Naive B cell (primary cell): ENCODE measurements at regions not wholly inside any gene's neighbourhood (a gene's known extent, or its start where the extent isn't known, plus 50 kb on each side); places are given as distances from the start of the nearest gene placed in this dataset.

Experiments used
- ATAC-seq, 2 donors: fragments of 150-1000 bp; cut with Tn5 transposase; 2 replicates each; pipeline ENCODE4 v1.10.0; 2021; ENCODE audit warnings: low read depth in 2 of 2, mild to moderate bottlenecking in 2 of 2, moderate library complexity in 2 of 2
- DNase-seq: peaks from one replicate; pipeline ENCODE4 v3.0.0; 2022
- H3K27ac Mint-ChIP-seq, 6 donors: one replicate each; pipeline ENCODE4 v1.8.0; 2020 to 2022; ENCODE audit warnings: mild to moderate bottlenecking in 6 of 6, mixed read lengths in 6 of 6, moderate library complexity in 5 of 6, inconsistent platforms in 2 of 6
- H3K27me3 Mint-ChIP-seq, 3 donors: one replicate each; pipeline ENCODE4 v1.8.0; 2021 to 2022; ENCODE audit warnings: mixed read lengths in 3 of 3, mild to moderate bottlenecking in 1 of 3
- H3K36me3 Mint-ChIP-seq, 2 donors: one replicate each; pipeline ENCODE4 v1.8.0; 2020 to 2022; ENCODE audit warnings: mixed read lengths in 2 of 2, inconsistent platforms in 1 of 2, mild to moderate bottlenecking in 1 of 2
- H3K4me1 Mint-ChIP-seq, 3 donors: one replicate each; pipeline ENCODE4 v1.8.0; 2020 to 2022; ENCODE audit warnings: mixed read lengths in 3 of 3, inconsistent platforms in 1 of 3, mild to moderate bottlenecking in 1 of 3, moderate library complexity in 1 of 3
- H3K4me3 Mint-ChIP-seq, 8 donors: one replicate each; pipeline ENCODE4 v1.8.0; 2020 to 2022; ENCODE audit warnings: mild to moderate bottlenecking in 8 of 8, mixed read lengths in 8 of 8, moderate library complexity in 8 of 8, inconsistent platforms in 2 of 8
- H3K9me3 Mint-ChIP-seq, 7 donors: one replicate each; pipeline ENCODE4 v1.8.0; 2020 to 2022; ENCODE audit warnings: mixed read lengths in 7 of 7, mild to moderate bottlenecking in 5 of 7, inconsistent platforms in 2 of 7, moderate library complexity in 1 of 7

GRCh38 chr17:72556944-72557826 is 436.4 kb downstream of the SOX9 start:
- Mint-ChIP-seq H3K9me3 (no peaks in the 10 kb centered on the region), H3K27ac (no peak overlapping the region), H3K36me3 (no peaks in the 10 kb centered on the region), H3K4me1 (no peaks in the 10 kb centered on the region), H3K27me3 (no peaks in the 10 kb centered on the region), H3K4me3 (peak overlapping the region in 1 of 8 donors; percentile 7)
- no peak for ATAC-seq
- peak; percentile 11 for DNase-seq

- Mint-ChIP-seq H3K27ac (no peak overlapping the region), H3K4me3 (no peak overlapping the region), H3K4me1 (no peaks in the 10 kb centered on the region), H3K9me3 (no peaks in the 10 kb centered on the region), H3K27me3 (peaks cover 0 to 3% (median 0%) of the 10 kb centered on the region in 3 donors), H3K36me3 (no peaks in the 10 kb centered on the region)
- no peak for ATAC-seq
- no peak for DNase-seq
Observed at GRCh38 chr17:72558971-72559476, 438.2 kb downstream of the SOX9 start.

DNA sequence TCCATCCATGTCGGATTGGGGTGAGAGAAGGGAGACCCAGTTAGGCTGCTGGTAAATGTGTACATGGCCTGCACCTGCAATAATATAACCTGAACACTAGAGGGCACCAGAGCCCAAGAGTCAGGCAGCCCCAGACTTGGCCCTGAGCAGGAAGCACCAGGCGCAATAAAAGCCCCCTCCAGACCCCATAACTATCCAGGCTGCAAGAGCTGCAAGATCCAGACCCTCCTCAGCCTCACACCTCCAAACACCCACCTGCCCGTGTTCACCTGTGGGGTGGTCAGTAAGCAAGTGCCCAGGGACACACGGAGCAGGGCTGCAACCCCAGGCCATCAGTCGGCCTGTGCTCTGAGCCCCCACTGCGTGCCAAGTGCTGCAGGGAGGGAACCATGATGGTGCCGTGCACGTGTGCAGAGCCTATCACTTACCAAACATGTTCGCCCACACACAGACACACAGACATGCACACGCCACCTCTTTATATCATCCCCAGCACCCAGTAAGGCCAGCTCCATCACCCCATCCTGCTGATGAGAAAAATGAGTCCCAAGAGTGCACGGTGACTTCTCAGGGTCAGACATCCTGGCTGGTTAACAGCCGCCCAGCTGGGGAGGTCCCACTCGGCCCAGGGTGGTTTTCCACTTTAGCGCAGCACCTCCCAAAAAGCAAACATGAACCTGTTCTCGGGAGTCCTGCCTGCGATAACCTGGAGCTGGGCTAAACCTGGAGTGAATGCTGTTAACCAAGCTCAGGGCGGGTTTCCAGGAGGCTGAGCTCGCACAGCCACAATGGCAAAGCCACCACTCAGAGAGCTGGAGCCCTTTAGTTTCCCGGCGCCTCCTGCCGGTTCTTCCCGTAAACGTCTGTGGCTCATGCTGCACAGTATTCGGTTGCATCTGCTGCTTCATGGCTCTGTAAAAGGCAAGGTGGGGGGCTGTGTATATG is 439.8 kb downstream of the SOX9 start:
- Mint-ChIP-seq H3K4me3 (no peak overlapping the region), H3K4me1 (no peaks in the 10 kb centered on the region), H3K9me3 (no peaks in the 10 kb centered on the region), H3K36me3 (no peaks in the 10 kb centered on the region), H3K27me3 (peaks cover 0 to 7% (median 0%) of the 10 kb centered on the region in 3 donors), H3K27ac (no peak overlapping the region)
- DNase-seq (peak; percentile 23), ATAC-seq (no peak)

- no peaks in the 10 kb centered on the region for H3K36me3 Mint-ChIP-seq
- H3K9me3 Mint-ChIP-seq, result no peaks in the 10 kb centered on the region
- H3K27ac Mint-ChIP-seq, result no peak overlapping the region
- DNase-seq (no peak), ATAC-seq (no peak)
- H3K27me3 Mint-ChIP-seq, result peaks cover 0 to 7% (median 0%) of the 10 kb centered on the region in 3 donors
- H3K4me3 Mint-ChIP-seq, result no peak overlapping the region
- no peaks in the 10 kb centered on the region for H3K4me1 Mint-ChIP-seq
Observed at GRCh38 chr17:72561266-72561665, 440.4 kb downstream of the SOX9 start.

DNA sequence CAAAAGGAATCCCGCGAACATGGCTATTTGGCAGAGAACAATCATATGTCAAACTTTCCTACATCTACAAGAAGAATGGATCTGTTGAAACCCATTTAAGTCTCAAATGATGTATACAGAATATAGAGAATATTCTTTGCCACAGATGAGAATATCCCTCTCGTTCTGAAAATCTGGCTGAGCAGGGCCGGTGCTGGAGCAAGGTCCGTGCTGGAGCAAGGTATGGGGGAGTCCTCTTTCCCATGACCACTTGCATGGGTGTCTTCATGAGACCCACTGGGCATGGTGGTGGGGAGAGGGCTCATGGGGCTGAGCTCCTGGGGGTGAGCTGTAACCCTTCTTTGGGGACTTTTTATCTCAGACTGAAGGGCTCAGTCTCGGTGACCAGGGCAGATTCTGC is 440.9 kb downstream of the SOX9 start:
- Mint-ChIP-seq H3K27ac (no peak overlapping the region), H3K4me1 (no peaks in the 10 kb centered on the region), H3K27me3 (peaks cover 0 to 11% (median 3%) of the 10 kb centered on the region in 3 donors), H3K9me3 (no peaks in the 10 kb centered on the region), H3K4me3 (no peak overlapping the region), H3K36me3 (no peaks in the 10 kb centered on the region)
- ATAC-seq, result no peak
- no peak for DNase-seq

- Mint-ChIP-seq H3K9me3 (no peaks in the 10 kb centered on the region), H3K27me3 (peaks cover 0 to 12% (median 5%) of the 10 kb centered on the region in 3 donors), H3K4me3 (peak overlapping the region in 1 of 8 donors; percentile 68), H3K36me3 (no peaks in the 10 kb centered on the region), H3K27ac (no peak overlapping the region), H3K4me1 (no peaks in the 10 kb centered on the region)
- DNase-seq (no peak), ATAC-seq (no peak)
Observed at GRCh38 chr17:72562615-72563188, 441.9 kb downstream of the SOX9 start.

GRCh38 chr17:72563952-72564351 is 443.1 kb downstream of the SOX9 start:
- H3K27me3 Mint-ChIP-seq, result peaks cover 0 to 12% (median 10%) of the 10 kb centered on the region in 3 donors
- H3K27ac Mint-ChIP-seq, result no peak overlapping the region
- no peaks in the 10 kb centered on the region for H3K4me1 Mint-ChIP-seq
- no peaks in the 10 kb centered on the region for H3K36me3 Mint-ChIP-seq
- DNase-seq (no peak), ATAC-seq (no peak)
- H3K4me3 Mint-ChIP-seq, result no peak overlapping the region
- H3K9me3 Mint-ChIP-seq, result no peaks in the 10 kb centered on the region

DNA sequence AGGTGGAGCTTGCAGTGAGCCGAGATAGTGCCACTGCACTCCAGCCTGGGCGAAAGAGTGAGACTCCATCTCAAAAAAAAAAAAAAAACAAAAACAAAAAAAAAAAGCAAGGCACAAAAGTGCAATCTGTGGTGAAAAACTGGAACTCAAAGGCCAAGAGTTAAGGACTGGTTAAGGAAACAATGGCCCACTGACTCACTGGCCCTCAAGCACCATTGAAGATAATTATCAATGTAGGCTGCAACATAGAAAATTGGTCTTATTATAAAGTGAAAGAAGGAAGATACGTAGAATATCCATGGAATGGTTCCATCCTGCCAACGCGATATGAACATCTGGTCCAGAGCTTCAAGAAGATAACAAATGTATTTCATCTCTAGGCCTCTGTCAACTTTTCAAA is 444.2 kb downstream of the SOX9 start:
- no peak overlapping the region for H3K4me3 Mint-ChIP-seq
- ATAC-seq, result no peak
- no peaks in the 10 kb centered on the region for H3K36me3 Mint-ChIP-seq
- H3K9me3 Mint-ChIP-seq, result no peaks in the 10 kb centered on the region
- no peak overlapping the region for H3K27ac Mint-ChIP-seq
- H3K27me3 Mint-ChIP-seq, result peaks cover 0 to 12% (median 10%) of the 10 kb centered on the region in 3 donors
- no peaks in the 10 kb centered on the region for H3K4me1 Mint-ChIP-seq
- DNase-seq, result no peak

GRCh38 chr17:72565758-72566157 is 444.9 kb downstream of the SOX9 start:
- H3K9me3 Mint-ChIP-seq, result no peaks in the 10 kb centered on the region
- DNase-seq, result no peak
- no peak for ATAC-seq
- H3K4me3 Mint-ChIP-seq, result no peak overlapping the region
- peaks cover 0 to 12% (median 10%) of the 10 kb centered on the region in 3 donors for H3K27me3 Mint-ChIP-seq
- no peaks in the 10 kb centered on the region for H3K4me1 Mint-ChIP-seq
- H3K36me3 Mint-ChIP-seq, result no peaks in the 10 kb centered on the region
- H3K27ac Mint-ChIP-seq, result no peak overlapping the region

DNA sequence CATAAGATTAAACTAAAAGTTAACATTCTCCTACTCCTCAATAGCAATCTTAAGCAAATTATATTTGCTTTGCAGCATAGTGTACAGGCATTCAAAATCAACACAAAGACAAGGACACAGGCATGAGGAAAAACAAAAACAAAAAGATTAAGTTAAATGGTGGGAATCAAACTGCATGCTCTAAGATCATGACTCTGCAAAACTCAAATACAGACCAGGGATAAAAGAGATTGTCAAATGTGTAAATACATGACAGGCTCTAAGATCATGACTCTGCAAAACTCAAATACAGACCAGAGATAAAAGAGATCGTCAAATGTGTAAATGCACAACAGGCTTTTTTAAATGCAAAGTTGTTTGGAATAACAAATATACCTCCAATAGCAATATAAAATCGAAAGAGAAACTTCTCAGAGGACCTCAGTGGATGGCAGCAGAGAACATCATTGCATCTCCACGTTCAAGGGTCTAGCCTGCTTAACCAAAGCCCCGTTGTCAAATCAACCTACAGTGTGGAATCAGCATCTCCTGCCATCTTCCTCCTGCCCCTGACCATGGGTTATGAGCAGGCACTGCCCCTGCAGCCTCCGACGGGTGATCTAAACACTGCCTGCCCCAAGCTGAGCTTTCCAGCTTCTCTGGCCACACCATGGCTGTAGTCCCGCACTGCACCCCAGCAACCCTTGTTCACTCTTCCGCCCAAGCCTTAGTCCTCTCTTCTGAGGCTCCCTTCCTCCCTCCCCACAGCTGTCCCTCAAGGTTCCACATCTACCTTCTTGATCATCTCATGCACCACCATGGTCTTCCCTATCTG is 446.1 kb downstream of the SOX9 start:
- Mint-ChIP-seq H3K9me3 (no peaks in the 10 kb centered on the region), H3K27ac (peak overlapping the region in 1 of 6 donors; percentile 41), H3K36me3 (no peaks in the 10 kb centered on the region), H3K27me3 (peaks cover 4 to 12% (median 10%) of the 10 kb centered on the region in 3 donors), H3K4me3 (no peak overlapping the region), H3K4me1 (no peaks in the 10 kb centered on the region)
- ATAC-seq (no peak), DNase-seq (no peak)

- DNase-seq, result no peak
- Mint-ChIP-seq H3K4me3 (no peak overlapping the region), H3K36me3 (no peaks in the 10 kb centered on the region), H3K27me3 (peaks cover 11 to 17% (median 14%) of the 10 kb centered on the region in 3 donors), H3K4me1 (no peaks in the 10 kb centered on the region), H3K27ac (no peak overlapping the region), H3K9me3 (no peaks in the 10 kb centered on the region)
- no peak for ATAC-seq
Observed at GRCh38 chr17:72567774-72568173, 447.0 kb downstream of the SOX9 start.

DNA sequence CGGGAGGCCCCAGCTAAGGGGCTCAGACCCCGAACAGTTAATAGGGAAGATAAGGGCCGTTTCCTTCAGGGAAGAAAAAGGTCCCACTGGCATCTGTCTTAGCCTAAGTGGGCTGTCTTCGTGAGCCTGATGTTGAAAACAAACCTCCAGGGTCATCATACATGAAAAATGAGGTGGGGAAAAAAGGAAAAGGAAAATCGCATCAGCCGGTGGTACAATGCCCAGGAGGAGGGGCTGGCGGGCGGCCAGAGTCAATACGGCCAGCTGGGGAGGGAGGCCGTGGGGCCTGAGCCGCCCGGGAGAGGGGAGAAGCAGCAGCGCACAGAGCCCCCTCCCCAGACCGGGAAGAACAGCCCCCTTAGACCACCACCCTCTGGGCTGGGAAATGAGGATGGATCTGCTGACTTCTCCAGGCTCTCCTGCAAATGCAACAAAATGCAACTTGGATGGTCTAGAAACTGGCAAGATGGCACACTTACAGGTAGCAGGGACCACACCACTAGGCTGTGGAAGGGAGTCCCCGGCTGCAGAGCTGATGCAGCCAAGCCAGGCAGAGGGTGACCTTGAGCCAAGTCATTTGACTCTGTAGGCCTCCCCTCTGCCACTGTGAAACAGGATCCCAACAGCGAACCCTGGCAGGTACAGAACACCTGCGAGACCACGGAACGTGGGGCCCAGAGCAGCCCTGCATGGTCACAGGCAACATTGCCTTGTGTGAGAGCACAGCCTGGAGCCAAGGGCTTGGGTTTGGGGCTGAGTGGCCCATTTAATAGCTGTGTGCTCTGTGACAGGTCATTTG is 448.5 kb downstream of the SOX9 start:
- H3K4me3 Mint-ChIP-seq, result no peak overlapping the region
- no peak for ATAC-seq
- peaks cover 0 to 2% (median 0%) of the 10 kb centered on the region in 7 donors for H3K9me3 Mint-ChIP-seq
- no peaks in the 10 kb centered on the region for H3K36me3 Mint-ChIP-seq
- H3K27me3 Mint-ChIP-seq, result peaks cover 19 to 26% (median 19%) of the 10 kb centered on the region in 3 donors
- no peak for DNase-seq
- no peaks in the 10 kb centered on the region for H3K4me1 Mint-ChIP-seq
- H3K27ac Mint-ChIP-seq, result no peak overlapping the region
